PFSK-1 (cell line): ENCODE measurements at regions not wholly inside any gene's neighbourhood (a gene's known extent, or its start where the extent isn't known, plus 50 kb on each side); places are given as distances from the start of the nearest gene placed in this dataset.

Source experiments
- FOXP2 ChIP-seq: optimal IDR thresholded peaks from 2 replicates; pipeline ENCODE3; 2011; ENCODE audit warnings: borderline replicate concordance, control low read depth, inconsistent platforms; ENCODE audit not compliant: insufficient read depth; ENCODE audit errors: extremely low read length, extremely low read depth
- POLR2AphosphoS5 ChIP-seq: IDR thresholded peaks from 2 replicates; pipeline ENCODE4 v1.6.1; 2012; ENCODE audit warnings: low read depth, mild to moderate bottlenecking, control low read depth, low read length, moderate library complexity
- REST ChIP-seq, 2 experiments: IDR thresholded peaks; 2 replicates each; pipeline versions ENCODE4 v1.6.1 to v1.8.0; 2011 to 2012; ENCODE audit warnings: low read depth in 2 of 2, low read length in 2 of 2, control low read depth in 1 of 2, inconsistent platforms in 1 of 2, mild to moderate bottlenecking in 1 of 2, moderate library complexity in 1 of 2; ENCODE audit not compliant: insufficient read depth in 1 of 2
- SIN3A ChIP-seq: IDR thresholded peaks from 2 replicates; pipeline ENCODE4 v1.6.1; 2012; ENCODE audit warnings: mild to moderate bottlenecking, low read length, moderate library complexity, borderline replicate concordance; ENCODE audit not compliant: insufficient read depth
- TAF1 ChIP-seq: IDR thresholded peaks from 2 replicates; pipeline ENCODE4 v1.6.1; 2012; ENCODE audit warnings: low read length, control low read depth, borderline replicate concordance; ENCODE audit not compliant: insufficient read depth

GRCh38 chr2:60628615-60629304 is 75.3 kb upstream of the BCL11A start:
- TF ChIP-seq FOXP2 (no peak), TAF1 (no peak), SIN3A (no peak), POLR2AphosphoS5 (no peak)

- TF ChIP-seq TAF1 (no peak), SIN3A (no peak), POLR2AphosphoS5 (no peak), REST (IDR thresholded peaks at IDR 0.05; ENCODE audit: insufficient read depth in 1 of 2, low read depth in 2 of 2, low read length in 2 of 2) (no peak), FOXP2 (no peak)
These were observed 75.8 kb upstream of the BCL11A start for GRCh38 chr2:60629305-60629662.

- TF ChIP-seq FOXP2, result no peak
- no peak for TF ChIP-seq POLR2AphosphoS5
- TF ChIP-seq TAF1, result no peak
- no peak for TF ChIP-seq REST (IDR thresholded peaks at IDR 0.05; ENCODE audit: insufficient read depth in 1 of 2, low read depth in 2 of 2, low read length in 2 of 2)
- TF ChIP-seq SIN3A, result no peak
These were observed 76.4 kb upstream of the BCL11A start for GRCh38 chr2:60629801-60630385.

- TF ChIP-seq SIN3A (no peak), TAF1 (no peak)
These were observed 80.2 kb upstream of the BCL11A start for GRCh38 chr2:60633615-60634014.

- TF ChIP-seq REST (IDR thresholded peaks at IDR 0.05; ENCODE audit: insufficient read depth in 1 of 2, low read depth in 2 of 2, low read length in 2 of 2) (no peak), SIN3A (no peak), TAF1 (no peak), POLR2AphosphoS5 (no peak), FOXP2 (no peak)
These were observed 81.0 kb upstream of the BCL11A start for GRCh38 chr2:60634438-60634837.
